Stimulated activated naive B cell treated with anti-CD40 and anti-IgM and Interleukin-4, amounts not matched to agents 10 μg/mL and 1 μg/mL and 100 μg/mL, for 72 hours (primary cell): ENCODE measurements at regions not wholly inside any gene's neighbourhood (a gene's known extent, or its start where the extent isn't known, plus 50 kb on each side); places are given as distances from the start of the nearest gene placed in this dataset.

Source experiments
- ATAC-seq, 2 donors: fragments of 150-1000 bp; cut with Tn5 transposase; replicated peaks; 2 replicates each; pipeline ENCODE4 v1.10.0; 2021; ENCODE audit warnings: moderate library complexity in 1 of 2
- DNase-seq: peaks from one replicate; pipeline ENCODE4 v3.0.0; 2021
- H3K27ac Mint-ChIP-seq: one replicate; pipeline ENCODE4 v1.8.0; 2022; ENCODE audit warnings: mild to moderate bottlenecking, mixed read lengths
- H3K27me3 Mint-ChIP-seq, 2 donors: one replicate each; pipeline ENCODE4 v1.8.0; 2022; ENCODE audit warnings: mixed read lengths in 2 of 2
- H3K36me3 Mint-ChIP-seq, 2 donors: one replicate each; pipeline ENCODE4 v1.8.0; 2022; ENCODE audit warnings: mixed read lengths in 2 of 2, mild to moderate bottlenecking in 1 of 2
- H3K4me1 Mint-ChIP-seq, 2 donors: one replicate each; pipeline ENCODE4 v1.8.0; 2022; ENCODE audit warnings: mixed read lengths in 2 of 2, mild to moderate bottlenecking in 1 of 2
- H3K4me3 Mint-ChIP-seq, 2 donors: one replicate each; pipeline ENCODE4 v1.8.0; 2022; ENCODE audit warnings: mild to moderate bottlenecking in 2 of 2, mixed read lengths in 2 of 2, moderate library complexity in 1 of 2
- H3K9me3 Mint-ChIP-seq, 2 donors: one replicate each; pipeline ENCODE4 v1.8.0; 2022; ENCODE audit warnings: mixed read lengths in 2 of 2, mild to moderate bottlenecking in 1 of 2

DNA sequence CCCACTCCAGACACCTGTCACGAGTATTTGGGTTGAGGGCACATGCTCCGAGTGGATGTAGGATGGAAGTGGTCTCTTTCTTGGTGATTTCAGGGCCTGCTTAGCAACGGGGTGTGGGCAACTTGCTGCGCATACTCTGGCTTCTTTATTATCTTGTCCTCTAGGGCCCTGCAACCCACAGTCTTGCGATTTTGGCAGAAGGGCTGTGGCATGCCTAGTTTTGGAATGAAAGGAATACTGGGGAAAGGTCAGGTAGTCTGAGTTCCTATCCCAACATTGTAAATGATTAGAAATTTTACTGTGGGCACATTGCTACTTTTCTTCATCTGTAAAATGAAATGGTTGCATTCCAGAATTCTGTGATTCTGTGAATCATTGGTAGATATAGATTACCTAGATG is 74.3 kb downstream of the ACTBL2 start:
- ATAC-seq = no peak
- Mint-ChIP-seq H3K4me3 (no peak overlapping the region), H3K9me3 (peaks cover 0 to 1% of the 10 kb centered on the region in 2 donors), H3K4me1 (no peaks in the 10 kb centered on the region), H3K27ac (no peak overlapping the region), H3K36me3 (no peaks in the 10 kb centered on the region), H3K27me3 (peaks cover 0 to 7% of the 10 kb centered on the region in 2 donors)
- no peak for DNase-seq

DNA sequence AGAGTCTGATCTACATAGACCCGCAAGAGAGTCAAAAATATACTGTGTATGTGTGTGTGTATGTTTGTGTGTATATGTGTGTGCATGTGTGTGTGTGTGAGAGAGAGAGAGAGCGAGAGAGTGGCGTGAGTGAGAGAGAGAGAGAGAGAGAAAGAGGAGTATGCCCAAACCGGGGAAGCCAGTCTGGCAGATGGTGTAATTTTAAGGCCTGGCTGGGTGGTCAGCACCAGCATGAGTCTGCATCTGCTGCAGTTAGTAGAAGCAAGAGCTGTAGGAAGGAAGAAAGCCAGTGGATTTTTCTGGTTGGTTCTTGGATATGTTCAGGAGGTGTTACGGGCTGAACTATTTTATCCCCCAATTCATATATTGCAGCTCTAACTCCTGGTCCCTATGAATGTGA is 75.2 kb downstream of the ACTBL2 start:
- Mint-ChIP-seq H3K27ac (no peak overlapping the region), H3K4me3 (no peak overlapping the region), H3K27me3 (peaks cover 0 to 8% of the 10 kb centered on the region in 2 donors), H3K4me1 (peaks cover 0 to under 1% of the 10 kb centered on the region in 2 donors), H3K9me3 (peaks cover 0 to 1% of the 10 kb centered on the region in 2 donors), H3K36me3 (no peaks in the 10 kb centered on the region)
- ATAC-seq (no peak), DNase-seq (no peak)

DNA sequence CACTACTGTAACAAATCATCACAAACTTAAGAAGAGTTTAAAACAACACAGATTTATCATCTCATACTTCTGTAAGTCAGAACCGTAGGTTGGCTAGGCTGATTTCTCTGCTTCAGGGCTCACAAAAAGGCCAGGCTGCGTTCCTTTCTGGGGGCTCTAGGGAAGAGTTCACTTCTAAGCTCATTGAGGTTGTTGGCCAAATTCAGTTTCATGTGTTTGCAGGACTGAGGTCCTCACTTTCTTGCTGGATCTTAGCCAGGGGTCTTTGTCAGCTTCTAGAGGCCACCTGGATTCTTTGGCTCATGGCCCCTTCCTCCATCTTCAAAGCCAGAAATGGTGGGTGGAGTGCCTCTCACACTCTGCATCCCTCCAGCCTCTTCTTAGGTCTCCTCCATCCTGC is 76.0 kb downstream of the ACTBL2 start:
- Mint-ChIP-seq H3K4me1 (peaks cover 0 to 2% of the 10 kb centered on the region in 2 donors), H3K27ac (no peak overlapping the region), H3K4me3 (no peak overlapping the region), H3K27me3 (peaks cover 0 to 8% of the 10 kb centered on the region in 2 donors), H3K9me3 (peaks cover 0 to 1% of the 10 kb centered on the region in 2 donors), H3K36me3 (no peaks in the 10 kb centered on the region)
- DNase-seq (no peak), ATAC-seq (no peak)

DNA sequence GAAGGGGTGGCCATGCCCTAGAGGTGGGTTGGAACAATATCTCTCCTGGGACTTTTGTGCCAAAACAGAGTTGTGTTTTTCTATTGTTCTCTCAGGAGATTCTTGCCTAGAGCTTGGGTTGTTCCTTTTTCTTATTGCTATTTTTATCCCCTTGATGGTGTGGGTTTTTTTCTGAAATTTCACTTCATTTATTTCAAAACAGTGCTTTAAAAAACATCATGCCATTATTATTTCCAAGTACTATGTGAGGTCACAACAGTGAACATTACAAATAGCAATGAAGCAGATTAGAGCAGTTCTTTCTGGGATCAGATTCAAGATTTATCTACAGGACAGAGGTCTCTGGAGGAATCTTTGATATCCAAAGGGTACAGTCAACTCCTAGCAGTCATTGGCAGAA is 76.6 kb downstream of the ACTBL2 start:
- H3K9me3 Mint-ChIP-seq = peaks cover 0 to 1% of the 10 kb centered on the region in 2 donors

DNA sequence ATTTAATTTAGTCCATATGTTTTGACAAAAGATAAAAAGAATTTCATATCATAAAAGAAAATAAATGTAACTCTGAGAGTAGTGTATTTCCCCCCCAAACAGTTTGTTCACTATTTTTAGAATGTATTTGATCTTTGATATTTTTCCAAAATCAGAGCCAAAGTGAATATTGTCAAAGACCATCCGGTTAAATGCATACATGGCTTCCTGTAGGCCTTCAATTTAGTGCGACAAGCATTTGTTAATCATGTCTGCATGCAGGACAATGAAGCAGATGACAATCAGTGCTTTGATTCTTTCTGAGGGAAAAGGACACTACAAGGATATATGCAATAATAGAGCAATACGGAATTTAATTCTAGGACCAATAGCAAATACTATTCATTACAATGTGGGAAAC is 79.8 kb downstream of the ACTBL2 start:
- DNase-seq = no peak
- peaks cover 3 to 4% of the 10 kb centered on the region in 2 donors for H3K9me3 Mint-ChIP-seq
- ATAC-seq = no peak
- H3K36me3 Mint-ChIP-seq = no peaks in the 10 kb centered on the region
- H3K27ac Mint-ChIP-seq = no peak overlapping the region
- no peak overlapping the region for H3K4me3 Mint-ChIP-seq
- peaks cover 0 to 8% of the 10 kb centered on the region in 2 donors for H3K27me3 Mint-ChIP-seq
- H3K4me1 Mint-ChIP-seq = peaks cover 0 to 2% of the 10 kb centered on the region in 2 donors

More for the DNA sequence above, 76.6 kb downstream of the ACTBL2 start:
- H3K4me3 Mint-ChIP-seq = no peak overlapping the region
- no peak overlapping the region for H3K27ac Mint-ChIP-seq
- H3K27me3 Mint-ChIP-seq = peaks cover 0 to 8% of the 10 kb centered on the region in 2 donors
- peaks cover 0 to 2% of the 10 kb centered on the region in 2 donors for H3K4me1 Mint-ChIP-seq
- ATAC-seq (peak; percentile 45 to 63), DNase-seq (no peak)
- no peaks in the 10 kb centered on the region for H3K36me3 Mint-ChIP-seq

DNA sequence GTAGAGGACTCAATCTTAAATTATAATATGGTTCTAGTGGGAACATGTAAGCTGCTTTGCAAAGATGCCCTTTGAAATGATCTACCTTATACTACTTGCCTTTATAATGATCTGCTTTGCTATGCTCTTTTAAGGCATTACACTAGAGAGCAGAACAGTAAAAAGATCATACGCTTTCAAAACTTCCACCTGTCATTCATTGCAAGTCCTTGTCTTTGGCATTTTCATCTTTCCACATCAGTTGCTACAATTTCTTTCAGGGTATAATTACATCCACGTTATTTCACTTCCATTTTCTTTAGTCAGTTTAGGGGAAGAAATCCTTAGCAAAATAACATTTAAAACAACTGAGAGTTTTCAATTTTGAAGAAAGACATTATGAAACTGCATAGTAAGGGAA is 80.3 kb downstream of the ACTBL2 start:
- Mint-ChIP-seq H3K27ac (no peak overlapping the region), H3K4me3 (no peak overlapping the region), H3K27me3 (peaks cover 0 to 8% of the 10 kb centered on the region in 2 donors), H3K36me3 (no peaks in the 10 kb centered on the region), H3K9me3 (peaks cover 3 to 4% of the 10 kb centered on the region in 2 donors), H3K4me1 (peaks cover 0 to 2% of the 10 kb centered on the region in 2 donors)
- ATAC-seq (no peak), DNase-seq (no peak)

DNA sequence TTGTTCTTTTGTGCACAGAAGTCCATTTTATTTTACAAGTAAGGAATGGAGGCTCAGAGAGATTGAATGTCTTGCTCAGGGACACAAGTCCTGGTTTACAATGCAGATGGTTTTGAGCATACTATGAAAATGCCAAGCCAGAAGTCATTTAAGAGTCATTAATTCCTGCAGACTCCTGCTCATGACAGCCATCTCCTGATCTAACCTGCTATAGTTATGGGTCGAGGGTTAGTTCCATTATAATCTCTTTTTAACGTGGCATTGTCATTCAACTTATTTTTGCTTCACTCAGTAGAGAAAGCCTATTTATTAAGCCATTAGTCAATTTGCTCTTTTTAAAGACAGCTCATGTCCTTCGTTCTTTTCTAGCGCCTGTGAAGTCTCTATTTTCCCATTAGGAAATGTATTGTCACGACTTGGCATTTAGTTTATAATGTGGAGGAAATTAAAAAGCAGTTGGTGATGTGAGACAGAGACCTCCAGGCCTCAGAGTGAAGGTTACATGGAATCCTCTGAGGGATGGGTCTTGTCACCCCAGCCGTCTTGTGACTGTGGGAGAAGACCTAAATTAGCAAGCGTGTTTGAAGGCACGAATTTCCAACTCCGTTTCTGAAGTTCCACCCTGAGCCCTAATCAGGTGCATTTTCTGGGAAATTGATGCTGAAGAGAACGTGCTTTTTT is 84.1 kb downstream of the ACTBL2 start:
- H3K4me3 Mint-ChIP-seq = no peak overlapping the region
- no peaks in the 10 kb centered on the region for H3K36me3 Mint-ChIP-seq
- DNase-seq = no peak
- peaks cover 0 to 2% of the 10 kb centered on the region in 2 donors for H3K4me1 Mint-ChIP-seq
- peaks cover 3 to 4% of the 10 kb centered on the region in 2 donors for H3K9me3 Mint-ChIP-seq
- peaks cover 0 to 3% of the 10 kb centered on the region in 2 donors for H3K27me3 Mint-ChIP-seq
- no peak for ATAC-seq
- no peak overlapping the region for H3K27ac Mint-ChIP-seq

DNA sequence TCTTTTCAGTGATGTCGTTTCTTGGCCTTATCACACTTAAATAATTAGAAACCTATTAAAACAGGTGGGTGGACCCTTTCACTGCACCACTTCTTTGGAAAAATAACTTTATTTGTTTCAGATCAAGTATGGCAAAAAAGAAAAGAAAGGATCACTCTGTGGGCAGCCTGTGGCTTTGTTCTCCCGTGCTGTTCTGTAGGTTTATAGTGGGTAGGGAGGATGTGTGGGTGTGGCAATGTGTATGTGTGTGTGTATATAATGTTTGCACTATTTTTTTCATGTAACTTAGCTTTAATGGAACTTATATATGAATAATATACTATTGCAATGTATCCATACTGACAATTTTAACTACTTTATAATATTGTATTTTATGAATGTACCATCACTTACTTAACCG is 85.9 kb downstream of the ACTBL2 start:
- peaks cover 3% of the 10 kb centered on the region in 2 donors for H3K9me3 Mint-ChIP-seq
- no peak for ATAC-seq
- H3K4me1 Mint-ChIP-seq = no peaks in the 10 kb centered on the region
- H3K27me3 Mint-ChIP-seq = no peaks in the 10 kb centered on the region
- DNase-seq = no peak
- H3K27ac Mint-ChIP-seq = peak overlapping the region; percentile 27
- no peak overlapping the region for H3K4me3 Mint-ChIP-seq
- no peaks in the 10 kb centered on the region for H3K36me3 Mint-ChIP-seq

DNA sequence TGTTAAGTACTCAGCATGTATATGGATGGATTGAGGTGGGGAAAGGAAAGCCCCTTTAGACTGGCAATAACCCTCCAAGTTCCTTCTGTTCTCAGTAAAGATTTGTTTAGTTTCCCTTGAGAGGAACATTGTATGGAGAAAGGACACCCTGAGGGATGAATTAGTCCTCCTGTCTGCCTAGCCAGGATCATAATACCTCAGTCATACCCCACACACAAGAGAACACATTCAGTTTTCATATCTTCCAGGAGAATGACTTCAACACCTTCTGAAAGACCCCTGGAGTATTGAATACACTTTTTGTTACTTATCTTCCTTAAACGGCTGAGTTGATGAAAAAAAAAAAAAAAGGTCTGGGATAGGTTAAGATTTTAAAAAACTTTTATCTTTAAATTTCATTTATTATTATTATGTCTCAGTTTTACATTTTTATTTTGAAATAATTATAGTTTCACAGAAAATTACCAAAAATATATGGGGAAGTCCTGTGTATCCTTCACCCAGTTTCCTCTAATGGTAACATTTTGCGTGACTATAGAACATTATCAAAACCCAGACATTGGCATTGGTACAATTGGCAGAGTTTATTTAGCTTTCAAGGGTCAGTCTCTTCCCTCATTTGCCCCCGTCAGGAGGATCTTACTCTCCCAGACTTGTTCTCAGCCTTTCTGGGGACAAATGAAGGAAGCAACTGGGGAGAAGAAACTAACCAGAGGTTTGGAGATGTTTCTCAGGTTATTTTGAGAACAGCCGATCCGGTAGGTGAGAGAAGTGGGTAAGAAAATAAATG is 88.0 kb downstream of the ACTBL2 start:
- no peaks in the 10 kb centered on the region for H3K36me3 Mint-ChIP-seq
- H3K27ac Mint-ChIP-seq = no peak overlapping the region
- no peaks in the 10 kb centered on the region for H3K4me1 Mint-ChIP-seq
- no peak overlapping the region for H3K4me3 Mint-ChIP-seq
- DNase-seq = no peak
- H3K27me3 Mint-ChIP-seq = no peaks in the 10 kb centered on the region
- peaks cover 0 to 5% of the 10 kb centered on the region in 2 donors for H3K9me3 Mint-ChIP-seq
- ATAC-seq = no peak

DNA sequence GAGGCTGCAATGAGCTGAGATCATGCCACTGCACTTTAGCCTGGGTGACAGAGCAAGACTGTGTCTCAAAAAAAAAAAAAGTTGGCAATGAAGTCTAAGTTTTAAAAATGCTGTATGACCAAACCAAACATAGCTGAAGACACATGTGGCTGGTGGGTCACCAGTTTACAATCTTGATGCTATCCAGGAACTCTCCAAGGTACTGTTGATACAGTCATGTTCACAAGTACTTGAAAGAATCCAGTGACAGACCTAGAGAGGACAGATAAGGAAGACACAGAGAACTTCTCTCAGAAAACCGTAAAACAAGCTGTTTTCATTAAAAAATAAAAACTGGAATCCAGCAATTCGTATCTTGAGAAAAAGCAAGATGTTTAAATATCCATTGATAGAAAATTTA is 95.7 kb downstream of the ACTBL2 start:
- ATAC-seq = no peak
- DNase-seq = no peak
- H3K9me3 Mint-ChIP-seq = peaks cover 0 to 5% of the 10 kb centered on the region in 2 donors

DNA sequence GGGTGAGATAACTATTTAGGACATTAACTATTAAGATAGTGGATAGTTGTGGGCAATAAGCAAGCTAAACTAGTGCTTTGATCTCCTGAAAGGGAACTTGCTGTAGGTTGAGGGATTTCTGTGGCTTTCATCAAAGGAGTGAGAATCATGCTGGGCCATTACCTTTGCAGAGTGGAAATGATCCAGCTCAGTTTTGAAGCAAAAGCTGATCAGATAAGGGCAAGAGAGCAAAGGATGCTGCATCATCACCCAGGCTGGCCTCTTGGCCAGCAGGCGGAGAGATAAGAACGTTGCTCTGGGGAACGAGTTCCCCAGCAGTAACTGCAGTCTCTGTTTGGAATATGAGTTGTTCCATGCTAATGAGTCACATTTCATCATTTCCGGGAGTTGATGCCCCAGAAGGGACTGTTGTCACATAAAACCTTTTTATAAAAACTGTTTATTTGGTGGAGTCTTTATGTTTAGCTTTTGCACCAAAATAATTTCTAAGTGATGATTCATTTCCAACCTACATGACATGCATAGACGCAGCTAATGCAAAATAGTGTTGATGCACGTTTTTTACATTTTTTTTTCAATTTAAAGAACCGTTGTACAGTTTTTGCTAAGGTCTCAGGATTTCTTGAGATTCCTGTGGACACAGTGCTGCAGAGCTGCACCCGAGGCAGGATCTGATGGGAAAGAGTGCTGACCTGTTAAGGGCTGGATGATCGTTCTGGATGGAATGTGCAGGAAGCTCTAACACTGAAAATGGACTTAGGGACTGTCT is 99.3 kb downstream of the ACTBL2 start:
- Mint-ChIP-seq H3K4me3 (no peak overlapping the region), H3K36me3 (no peaks in the 10 kb centered on the region), H3K27ac (no peak overlapping the region), H3K4me1 (no peaks in the 10 kb centered on the region), H3K9me3 (no peaks in the 10 kb centered on the region), H3K27me3 (peaks cover 0 to 4% of the 10 kb centered on the region in 2 donors)
- DNase-seq (no peak), ATAC-seq (peak in 1 of 2 donors; percentile 27)

More for the DNA sequence above, 95.7 kb downstream of the ACTBL2 start:
- Mint-ChIP-seq H3K4me1 (no peaks in the 10 kb centered on the region), H3K4me3 (no peak overlapping the region), H3K27ac (no peak overlapping the region), H3K27me3 (peaks cover 0 to 4% of the 10 kb centered on the region in 2 donors), H3K36me3 (no peaks in the 10 kb centered on the region)

DNA sequence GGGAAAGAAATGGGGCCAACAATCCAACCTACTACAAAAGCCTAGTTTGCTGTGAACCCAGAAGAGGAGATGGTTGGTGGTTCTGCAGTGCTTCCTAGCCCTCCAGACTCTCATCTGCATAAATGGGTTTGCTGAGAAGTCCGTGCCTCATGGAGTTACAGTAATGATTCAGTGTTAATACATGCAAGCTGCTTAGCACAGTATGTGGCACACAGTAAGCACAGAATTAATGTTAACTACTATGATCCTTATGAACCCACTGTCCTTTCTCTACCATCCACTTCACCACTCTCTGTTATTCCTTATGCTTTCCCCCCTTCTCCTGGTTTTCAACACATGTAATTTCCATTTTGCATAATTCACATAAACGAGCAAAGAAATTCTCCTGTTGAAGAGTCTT is 100.0 kb downstream of the ACTBL2 start:
- Mint-ChIP-seq H3K9me3 (no peaks in the 10 kb centered on the region), H3K4me1 (no peaks in the 10 kb centered on the region), H3K27ac (no peak overlapping the region), H3K36me3 (no peaks in the 10 kb centered on the region), H3K4me3 (no peak overlapping the region), H3K27me3 (peaks cover 0 to 4% of the 10 kb centered on the region in 2 donors)
- ATAC-seq = no peak
- DNase-seq = no peak

DNA sequence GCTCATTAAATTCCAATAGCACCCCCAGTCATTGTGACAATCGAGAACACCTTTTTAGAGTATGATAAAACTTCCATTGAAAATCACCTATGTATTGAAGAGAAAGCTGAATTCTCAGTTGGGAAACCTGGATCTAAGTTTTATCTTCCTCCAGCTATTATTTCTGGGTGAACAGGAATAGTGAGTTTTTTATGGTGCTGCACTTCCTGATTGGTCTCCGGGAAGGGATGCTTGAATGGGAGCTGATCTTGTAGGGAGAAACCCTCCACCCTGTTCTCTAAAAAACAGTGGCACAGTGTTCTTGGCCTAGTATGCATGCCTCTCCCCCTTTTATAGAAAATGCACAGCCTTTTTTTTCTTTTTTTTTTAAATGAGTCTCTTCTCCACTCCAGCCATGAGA is 112.2 kb downstream of the ACTBL2 start:
- DNase-seq (no peak), ATAC-seq (no peak)
- peaks cover 0 to 2% of the 10 kb centered on the region in 2 donors for H3K4me1 Mint-ChIP-seq
- H3K27ac Mint-ChIP-seq = no peak overlapping the region
- H3K36me3 Mint-ChIP-seq = no peaks in the 10 kb centered on the region
- no peaks in the 10 kb centered on the region for H3K9me3 Mint-ChIP-seq
- no peak overlapping the region for H3K4me3 Mint-ChIP-seq
- H3K27me3 Mint-ChIP-seq = peaks cover 0 to 5% of the 10 kb centered on the region in 2 donors

DNA sequence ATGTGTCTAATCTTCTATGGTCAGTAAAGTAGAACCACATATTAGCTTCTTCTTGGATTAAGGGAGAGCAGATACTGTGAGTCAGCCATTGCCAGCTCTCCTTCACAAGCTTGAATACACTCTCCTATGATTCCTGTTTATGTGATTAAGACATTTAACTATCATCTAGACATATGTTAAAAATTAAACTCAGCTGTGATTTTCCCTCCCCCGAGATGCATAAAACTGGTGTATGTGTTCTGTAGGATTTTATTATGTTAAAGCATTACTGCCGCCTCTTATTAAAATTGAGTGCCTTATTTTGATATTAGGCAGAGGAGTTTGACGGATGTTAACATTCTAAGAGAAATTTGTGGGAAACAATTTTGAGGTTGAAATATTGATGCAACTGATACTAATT is 114.6 kb downstream of the ACTBL2 start:
- peaks cover 0 to 2% of the 10 kb centered on the region in 2 donors for H3K4me1 Mint-ChIP-seq
- no peaks in the 10 kb centered on the region for H3K9me3 Mint-ChIP-seq
- DNase-seq (no peak), ATAC-seq (no peak)
- H3K27ac Mint-ChIP-seq = no peak overlapping the region
- H3K36me3 Mint-ChIP-seq = no peaks in the 10 kb centered on the region
- H3K4me3 Mint-ChIP-seq = no peak overlapping the region
- peaks cover 0 to 5% of the 10 kb centered on the region in 2 donors for H3K27me3 Mint-ChIP-seq
